Astrocyte (in vitro differentiated cells and primary cell): ENCODE measurements at regions not wholly inside any gene's neighbourhood (a gene's known extent, or its start where the extent isn't known, plus 50 kb on each side); places are given as distances from the start of the nearest gene placed in this dataset.

Experiments
- DNase-seq: peaks from one replicate; pipeline ENCODE4 v3.0.0-alpha.2; 2010; ENCODE audit warnings: low read depth
- FAIRE-seq: peaks from 2 replicates; lab custom pipeline; 2011; peaks lifted over from hg19 to GRCh38; lab: Jason Lieb, UNC
- H2AFZ ChIP-seq: 2 replicates; pipeline ENCODE4 v1.6.0; 2012; ENCODE audit warnings: low read depth, low read length, inconsistent platforms
- H3K27ac ChIP-seq: 2 replicates; pipeline ENCODE4 v1.5.1; 2011; ENCODE audit warnings: low read depth, low read length, inconsistent platforms
- H3K27me3 ChIP-seq: 2 replicates; pipeline ENCODE4 v1.6.0; 2011; ENCODE audit warnings: low read length, inconsistent platforms; ENCODE audit not compliant: insufficient read depth
- H3K36me3 ChIP-seq: 2 replicates; pipeline ENCODE4 v1.5.1; 2011; ENCODE audit warnings: low read length, inconsistent platforms; ENCODE audit not compliant: insufficient read depth
- H3K4me1 ChIP-seq: 2 replicates; pipeline ENCODE4 v1.5.1; 2011; ENCODE audit warnings: low read length, inconsistent platforms; ENCODE audit not compliant: insufficient read depth
- H3K4me2 ChIP-seq: 2 replicates; pipeline ENCODE4 v1.6.0; 2012; ENCODE audit warnings: low read length, inconsistent platforms
- H3K4me3 ChIP-seq: 2 replicates; pipeline ENCODE4 v1.5.1; 2011; ENCODE audit warnings: low read depth, mild to moderate bottlenecking, low read length, inconsistent platforms; ENCODE audit not compliant: insufficient read depth
- H3K79me2 ChIP-seq: 2 replicates; pipeline ENCODE4 v1.6.0; 2012; ENCODE audit warnings: mild to moderate bottlenecking, low read length, inconsistent platforms; ENCODE audit not compliant: insufficient read depth
- H3K9ac ChIP-seq: 2 replicates; pipeline ENCODE4 v1.6.0; 2012; ENCODE audit warnings: mild to moderate bottlenecking, low read length, inconsistent platforms
- H3K9me3 ChIP-seq: 2 replicates; pipeline ENCODE4 v1.5.1; 2012; ENCODE audit warnings: low read depth, mild to moderate bottlenecking, low read length, inconsistent platforms; ENCODE audit not compliant: insufficient read depth
- H4K20me1 ChIP-seq: 2 replicates; pipeline ENCODE4 v1.6.0; 2012; ENCODE audit warnings: low read length, inconsistent platforms; ENCODE audit not compliant: insufficient read depth
- H3K27ac Mint-ChIP-seq: one replicate; pipeline ENCODE4 v1.8.0; 2021; ENCODE audit warnings: mild to moderate bottlenecking, mixed read lengths; ENCODE audit not compliant: unreplicated experiment
- H3K27me3 Mint-ChIP-seq: one replicate; pipeline ENCODE4 v1.8.0; 2021; ENCODE audit warnings: low read depth, mixed read lengths; ENCODE audit not compliant: unreplicated experiment
- H3K36me3 Mint-ChIP-seq: one replicate; pipeline ENCODE4 v1.8.0; 2021; ENCODE audit warnings: low read depth, mixed read lengths; ENCODE audit not compliant: unreplicated experiment
- H3K4me1 Mint-ChIP-seq: one replicate; pipeline ENCODE4 v1.8.0; 2021; ENCODE audit warnings: low read depth, mixed read lengths; ENCODE audit not compliant: unreplicated experiment
- H3K4me3 Mint-ChIP-seq: one replicate; pipeline ENCODE4 v1.8.0; 2021; ENCODE audit warnings: mild to moderate bottlenecking, moderate library complexity, mixed read lengths; ENCODE audit not compliant: unreplicated experiment
- H3K9me3 Mint-ChIP-seq: one replicate; pipeline ENCODE4 v1.8.0; 2021; ENCODE audit warnings: mild to moderate bottlenecking, mixed read lengths; ENCODE audit not compliant: unreplicated experiment
- EZH2 ChIP-seq: IDR thresholded peaks from 2 replicates; pipeline ENCODE4 v1.6.1; 2012; ENCODE audit warnings: mild to moderate bottlenecking, low read length, inconsistent platforms; ENCODE audit not compliant: insufficient read depth
- TF ChIP-seq, protein P1 (sequence below): IDR thresholded peaks from 2 replicates; pipeline ENCODE4 v1.5.1; 2011; ENCODE audit warnings: low read depth, mild to moderate bottlenecking, inconsistent platforms, low read length, moderate library complexity; ENCODE audit not compliant: insufficient read depth

DNA sequence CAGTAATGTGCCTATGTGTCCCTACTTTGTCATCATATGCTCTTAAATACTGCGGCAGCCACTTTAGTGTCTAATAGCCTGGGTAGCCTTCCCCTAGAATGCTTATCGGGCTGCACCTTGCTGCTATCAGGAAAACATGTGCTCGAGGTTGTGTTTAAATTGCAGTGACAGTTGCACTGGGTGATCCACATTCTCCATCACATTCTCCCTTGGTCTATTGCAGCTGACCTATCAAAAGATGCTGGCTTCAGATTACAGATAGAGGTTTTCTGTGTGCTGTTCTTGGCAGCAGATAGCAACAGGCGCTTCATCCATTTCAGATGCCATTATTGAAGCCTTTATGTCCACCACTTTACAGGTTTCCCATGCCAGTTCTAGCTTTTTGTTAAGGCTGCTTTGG lies 130.1 kb upstream of the MDFIC start:
- FAIRE-seq (no peak), DNase-seq (peak; percentile 11)
- no peaks in the 10 kb centered on the region for H3K27me3 ChIP-seq
- H3K9me3 ChIP-seq = no peaks in the 10 kb centered on the region
- no peak overlapping the region for H3K4me2 ChIP-seq
- H3K4me3 ChIP-seq = no peak overlapping the region
- no peaks in the 10 kb centered on the region for H3K79me2 ChIP-seq
- peaks cover 12% of the 10 kb centered on the region for H3K4me1 ChIP-seq
- no peak overlapping the region for H2AFZ ChIP-seq
- H3K27me3 Mint-ChIP-seq = peaks cover 7% of the 10 kb centered on the region
- H3K4me3 Mint-ChIP-seq = no peak overlapping the region
- H3K27ac Mint-ChIP-seq = no peak overlapping the region
- H3K36me3 Mint-ChIP-seq = no peaks in the 10 kb centered on the region
- H3K4me1 Mint-ChIP-seq = peaks cover 2% of the 10 kb centered on the region
- no peak overlapping the region for H3K27ac ChIP-seq
- no peaks in the 10 kb centered on the region for H3K9me3 Mint-ChIP-seq
- H3K9ac ChIP-seq = no peak overlapping the region
- no peak for TF ChIP-seq EZH2
- TF ChIP-seq, protein P1, sequence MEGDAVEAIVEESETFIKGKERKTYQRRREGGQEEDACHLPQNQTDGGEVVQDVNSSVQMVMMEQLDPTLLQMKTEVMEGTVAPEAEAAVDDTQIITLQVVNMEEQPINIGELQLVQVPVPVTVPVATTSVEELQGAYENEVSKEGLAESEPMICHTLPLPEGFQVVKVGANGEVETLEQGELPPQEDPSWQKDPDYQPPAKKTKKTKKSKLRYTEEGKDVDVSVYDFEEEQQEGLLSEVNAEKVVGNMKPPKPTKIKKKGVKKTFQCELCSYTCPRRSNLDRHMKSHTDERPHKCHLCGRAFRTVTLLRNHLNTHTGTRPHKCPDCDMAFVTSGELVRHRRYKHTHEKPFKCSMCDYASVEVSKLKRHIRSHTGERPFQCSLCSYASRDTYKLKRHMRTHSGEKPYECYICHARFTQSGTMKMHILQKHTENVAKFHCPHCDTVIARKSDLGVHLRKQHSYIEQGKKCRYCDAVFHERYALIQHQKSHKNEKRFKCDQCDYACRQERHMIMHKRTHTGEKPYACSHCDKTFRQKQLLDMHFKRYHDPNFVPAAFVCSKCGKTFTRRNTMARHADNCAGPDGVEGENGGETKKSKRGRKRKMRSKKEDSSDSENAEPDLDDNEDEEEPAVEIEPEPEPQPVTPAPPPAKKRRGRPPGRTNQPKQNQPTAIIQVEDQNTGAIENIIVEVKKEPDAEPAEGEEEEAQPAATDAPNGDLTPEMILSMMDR = no peak
- H3K36me3 ChIP-seq = no peaks in the 10 kb centered on the region
- no peaks in the 10 kb centered on the region for H4K20me1 ChIP-seq

DNA sequence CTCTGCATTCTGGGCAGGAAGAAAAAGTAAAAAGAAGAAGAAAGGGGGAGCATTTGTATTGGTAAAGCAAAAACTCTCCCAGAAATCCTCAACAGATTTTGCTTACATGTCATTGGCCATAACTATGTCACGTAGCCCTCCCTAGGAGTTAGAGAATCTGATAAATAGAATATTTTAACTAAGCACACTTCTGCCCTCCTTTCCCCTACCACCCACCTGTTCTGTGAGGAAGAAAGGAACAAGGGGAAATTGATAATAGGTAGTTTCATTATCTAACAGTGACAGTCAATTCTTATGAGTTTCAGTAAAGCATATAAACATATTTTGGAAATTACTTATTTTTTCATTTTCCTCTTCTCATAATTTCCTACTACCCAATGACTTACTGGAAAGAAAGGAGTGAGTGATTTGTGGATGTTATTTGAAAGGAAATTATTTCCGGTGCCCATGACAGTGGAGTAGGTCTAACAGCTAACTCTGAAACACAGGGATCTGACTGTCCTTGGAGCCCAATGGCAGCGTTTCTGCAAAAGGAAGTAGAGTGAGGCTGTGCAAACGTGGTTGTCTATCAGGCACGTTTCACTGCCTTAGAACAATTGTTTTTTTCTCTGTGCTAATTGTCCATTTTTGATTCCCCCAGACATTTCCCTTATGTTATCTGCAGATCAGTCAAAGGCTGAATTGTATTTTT lies 128.6 kb upstream of the MDFIC start:
- no peak for TF ChIP-seq EZH2
- TF ChIP-seq, protein P1 = no peak
- Mint-ChIP-seq H3K27ac (no peak overlapping the region), H3K4me3 (no peak overlapping the region), H3K9me3 (no peaks in the 10 kb centered on the region), H3K4me1 (peaks cover 2% of the 10 kb centered on the region), H3K27me3 (peaks cover 7% of the 10 kb centered on the region), H3K36me3 (no peaks in the 10 kb centered on the region)
- no peaks in the 10 kb centered on the region for H3K27me3 ChIP-seq
- no peak overlapping the region for H3K27ac ChIP-seq
- H3K36me3 ChIP-seq = no peaks in the 10 kb centered on the region
- no peaks in the 10 kb centered on the region for H3K9me3 ChIP-seq
- no peak for FAIRE-seq
- DNase-seq = no peak
- no peak overlapping the region for H3K4me3 ChIP-seq
- H4K20me1 ChIP-seq = no peaks in the 10 kb centered on the region
- no peak overlapping the region for H3K9ac ChIP-seq
- no peaks in the 10 kb centered on the region for H3K79me2 ChIP-seq
- H3K4me2 ChIP-seq = no peak overlapping the region
- no peak overlapping the region for H2AFZ ChIP-seq
- peaks cover 12% of the 10 kb centered on the region for H3K4me1 ChIP-seq

DNA sequence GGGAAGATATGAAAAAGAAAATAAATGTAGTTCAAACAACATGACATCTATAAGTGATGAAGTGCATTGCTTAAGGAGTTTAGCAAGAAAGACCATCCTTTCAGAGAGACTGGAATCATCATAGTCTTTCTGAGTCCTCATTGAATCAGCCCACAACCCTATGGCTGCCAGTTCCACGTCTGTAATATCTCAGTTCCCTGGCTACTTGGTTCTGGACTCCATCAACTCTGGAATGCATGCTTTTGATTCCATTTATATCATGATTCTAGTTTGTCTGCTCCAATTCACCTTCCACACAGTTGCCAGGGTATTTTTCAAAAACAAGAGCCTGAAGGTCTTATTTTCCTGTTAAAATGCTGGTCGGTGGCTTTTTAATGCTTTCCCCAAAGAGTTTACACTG lies 126.4 kb upstream of the MDFIC start:
- Histone ChIP-seq H3K4me1 (no peaks in the 10 kb centered on the region), H4K20me1 (no peaks in the 10 kb centered on the region), H3K27me3 (no peaks in the 10 kb centered on the region), H3K4me2 (no peak overlapping the region), H3K9ac (no peak overlapping the region), H2AFZ (no peak overlapping the region), H3K27ac (no peak overlapping the region), H3K79me2 (no peaks in the 10 kb centered on the region), H3K4me3 (no peak overlapping the region), H3K36me3 (no peaks in the 10 kb centered on the region), H3K9me3 (no peaks in the 10 kb centered on the region)
- H3K36me3 Mint-ChIP-seq = no peaks in the 10 kb centered on the region
- DNase-seq (no peak), FAIRE-seq (no peak)
- H3K9me3 Mint-ChIP-seq = no peaks in the 10 kb centered on the region
- H3K4me3 Mint-ChIP-seq = no peak overlapping the region
- H3K4me1 Mint-ChIP-seq = no peaks in the 10 kb centered on the region
- peaks cover 7% of the 10 kb centered on the region for H3K27me3 Mint-ChIP-seq
- no peak overlapping the region for H3K27ac Mint-ChIP-seq
- TF ChIP-seq, protein P1 = no peak
- no peak for TF ChIP-seq EZH2
